HCT116 (cell line): ENCODE measurements at regions not wholly inside any gene's neighbourhood (a gene's known extent, or its start where the extent isn't known, plus 50 kb on each side); places are given as distances from the start of the nearest gene placed in this dataset.

Experiments
- CBX3 ChIP-seq: IDR thresholded peaks from 2 replicates; pipeline ENCODE4 v1.6.1; 2012; ENCODE audit warnings: low read depth
- YY1 ChIP-seq: IDR thresholded peaks from 2 replicates; pipeline ENCODE4 v1.6.1; 2011; ENCODE audit warnings: low read length, low read depth, moderate library complexity, mild to moderate bottlenecking; ENCODE audit not compliant: insufficient replicate concordance; ENCODE audit errors: extremely low read depth

- no peak for TF ChIP-seq CBX3
- no peak for TF ChIP-seq YY1
Measured at GRCh38 chr16:48041981-48042421, 113.8 kb downstream of the ABCC12 start.
